NB4 (cell line): ENCODE measurements at regions not wholly inside any gene's neighbourhood (a gene's known extent, or its start where the extent isn't known, plus 50 kb on each side); places are given as distances from the start of the nearest gene placed in this dataset.
"Not testable (repeated sequence)": the region's sequence is repeated elsewhere in the genome, so short reads cannot be mapped to it uniquely, and the experiment has no call there.

Experiments
- DNase-seq: peaks from one replicate; pipeline ENCODE4 v3.0.0; 2010; ENCODE audit warnings: low read depth
- H3K4me3 ChIP-seq: one replicate; pipeline ENCODE4 v1.5.1; 2011; ENCODE audit warnings: mild to moderate bottlenecking, low read depth, low read length, moderate library complexity
- MYC ChIP-seq: IDR thresholded peaks from 2 replicates; pipeline ENCODE4 v1.6.1; 2011; ENCODE audit warnings: low read depth, low read length
- POLR2A ChIP-seq: IDR thresholded peaks from 2 replicates; pipeline ENCODE4 v1.6.1; 2011; ENCODE audit warnings: mild to moderate bottlenecking; ENCODE audit not compliant: insufficient read length; ENCODE audit errors: extremely low read depth
- TF ChIP-seq, protein P1 (sequence below): IDR thresholded peaks from 2 replicates; pipeline ENCODE4 v1.6.1; 2011; ENCODE audit warnings: low read depth, low read length
- TF ChIP-seq, protein P2 (sequence below): IDR thresholded peaks from one replicate; pipeline ENCODE4 v1.5.1; 2012; ENCODE audit warnings: low read depth, low read length

- no peak overlapping the region for H3K4me3 ChIP-seq
- TF ChIP-seq, protein P1, sequence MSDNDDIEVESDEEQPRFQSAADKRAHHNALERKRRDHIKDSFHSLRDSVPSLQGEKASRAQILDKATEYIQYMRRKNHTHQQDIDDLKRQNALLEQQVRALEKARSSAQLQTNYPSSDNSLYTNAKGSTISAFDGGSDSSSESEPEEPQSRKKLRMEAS, result no peak
- TF ChIP-seq, protein P2, sequence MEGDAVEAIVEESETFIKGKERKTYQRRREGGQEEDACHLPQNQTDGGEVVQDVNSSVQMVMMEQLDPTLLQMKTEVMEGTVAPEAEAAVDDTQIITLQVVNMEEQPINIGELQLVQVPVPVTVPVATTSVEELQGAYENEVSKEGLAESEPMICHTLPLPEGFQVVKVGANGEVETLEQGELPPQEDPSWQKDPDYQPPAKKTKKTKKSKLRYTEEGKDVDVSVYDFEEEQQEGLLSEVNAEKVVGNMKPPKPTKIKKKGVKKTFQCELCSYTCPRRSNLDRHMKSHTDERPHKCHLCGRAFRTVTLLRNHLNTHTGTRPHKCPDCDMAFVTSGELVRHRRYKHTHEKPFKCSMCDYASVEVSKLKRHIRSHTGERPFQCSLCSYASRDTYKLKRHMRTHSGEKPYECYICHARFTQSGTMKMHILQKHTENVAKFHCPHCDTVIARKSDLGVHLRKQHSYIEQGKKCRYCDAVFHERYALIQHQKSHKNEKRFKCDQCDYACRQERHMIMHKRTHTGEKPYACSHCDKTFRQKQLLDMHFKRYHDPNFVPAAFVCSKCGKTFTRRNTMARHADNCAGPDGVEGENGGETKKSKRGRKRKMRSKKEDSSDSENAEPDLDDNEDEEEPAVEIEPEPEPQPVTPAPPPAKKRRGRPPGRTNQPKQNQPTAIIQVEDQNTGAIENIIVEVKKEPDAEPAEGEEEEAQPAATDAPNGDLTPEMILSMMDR, result no peak
- no peak for TF ChIP-seq MYC
- no peak for TF ChIP-seq POLR2A
- no peak for DNase-seq
Observed at GRCh38 chr16:22646948-22647556, 136.4 kb downstream of the NPIPB5 start.

GRCh38 chr16:22648141-22648540, 137.4 kb downstream of the NPIPB5 start:
- TF ChIP-seq POLR2A (no peak), MYC (no peak)
- TF ChIP-seq, protein P1, result no peak
- TF ChIP-seq, protein P2, result no peak

DNA sequence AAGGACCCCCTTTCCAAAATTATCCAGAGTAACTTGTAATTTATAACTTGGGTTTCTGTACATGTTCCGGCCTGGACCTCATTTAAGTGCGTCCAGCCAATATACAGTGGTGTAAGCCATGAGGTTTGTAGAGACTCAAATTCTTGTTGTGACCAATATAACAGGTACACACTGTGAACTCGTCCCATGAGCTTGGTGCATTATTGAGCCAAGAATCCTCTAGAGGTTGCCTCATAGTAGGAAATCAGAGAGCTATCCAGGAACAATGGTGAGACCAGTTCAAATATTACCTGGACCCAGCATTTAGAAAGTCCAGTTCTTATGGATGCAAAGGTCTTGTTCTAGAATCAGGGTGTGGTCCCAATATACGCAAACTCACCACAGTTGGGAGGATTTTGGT, 138.2 kb downstream of the NPIPB5 start:
- no peak overlapping the region for H3K4me3 ChIP-seq
- TF ChIP-seq, protein P2, result no peak
- TF ChIP-seq POLR2A (no peak), MYC (no peak)
- TF ChIP-seq, protein P1, result no peak
- no peak for DNase-seq

More at GRCh38 chr16:22648141-22648540, 137.4 kb downstream of the NPIPB5 start:
- no peak overlapping the region for H3K4me3 ChIP-seq
- no peak for DNase-seq

GRCh38 chr16:22651111-22651817, 140.6 kb downstream of the NPIPB5 start:
- not testable (repeated sequence) for DNase-seq, H3K4me3 ChIP-seq

DNA sequence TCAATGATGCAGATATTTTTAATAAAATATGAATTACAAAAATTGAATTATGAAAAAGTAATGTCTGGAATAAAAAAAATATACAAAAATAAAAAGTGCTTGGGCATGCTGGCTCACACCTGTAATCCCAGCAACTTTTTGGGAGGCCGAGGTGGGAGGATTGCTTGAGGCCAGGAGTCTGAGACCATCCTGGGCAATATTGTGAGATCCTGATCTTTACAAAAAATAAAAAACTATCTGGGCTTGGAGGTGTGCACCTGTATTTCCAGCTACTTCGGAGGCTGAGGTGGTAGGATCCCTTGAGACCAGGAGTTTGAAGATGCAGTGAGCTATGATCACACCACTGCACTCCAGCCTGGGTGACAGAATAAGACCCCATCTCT, 141.8 kb downstream of the NPIPB5 start:
- DNase-seq, result no peak
- H3K4me3 ChIP-seq, result no peak overlapping the region
- TF ChIP-seq, protein P2, result no peak
- TF ChIP-seq POLR2A (no peak), MYC (no peak)
- TF ChIP-seq, protein P1, result no peak

- no peak for DNase-seq
- TF ChIP-seq, protein P1, result no peak
- TF ChIP-seq MYC (no peak), POLR2A (no peak)
- TF ChIP-seq, protein P2, result no peak
- H3K4me3 ChIP-seq, result no peak overlapping the region
Observed at GRCh38 chr16:22653876-22654275, 143.2 kb downstream of the NPIPB5 start.

- H3K4me3 ChIP-seq, DNase-seq: not testable (repeated sequence)
Observed at GRCh38 chr16:22656573-22656972, 145.9 kb downstream of the NPIPB5 start.
